Glutamatergic neuron (in vitro differentiated cells): ENCODE measurements at regions not wholly inside any gene's neighbourhood (a gene's known extent, or its start where the extent isn't known, plus 50 kb on each side); places are given as distances from the start of the nearest gene placed in this dataset.

Source experiments
- DNase-seq: peaks from one replicate; pipeline ENCODE4 v3.0.0; 2022
- H3K27ac Mint-ChIP-seq: one replicate; pipeline ENCODE4 v1.8.0; 2020; ENCODE audit warnings: mild to moderate bottlenecking, mixed read lengths, inconsistent platforms; ENCODE audit not compliant: unreplicated experiment
- H3K27me3 Mint-ChIP-seq: one replicate; pipeline ENCODE4 v1.8.0; 2020; ENCODE audit warnings: mild to moderate bottlenecking, moderate library complexity, mixed read lengths, inconsistent platforms; ENCODE audit not compliant: unreplicated experiment
- H3K36me3 Mint-ChIP-seq: one replicate; pipeline ENCODE4 v1.8.0; 2020; ENCODE audit warnings: mild to moderate bottlenecking, mixed read lengths, inconsistent platforms; ENCODE audit not compliant: unreplicated experiment
- H3K4me1 Mint-ChIP-seq: one replicate; pipeline ENCODE4 v1.8.0; 2020; ENCODE audit warnings: mild to moderate bottlenecking, low read depth, mixed read lengths, inconsistent platforms; ENCODE audit not compliant: unreplicated experiment
- H3K4me3 Mint-ChIP-seq: one replicate; pipeline ENCODE4 v1.8.0; 2020; ENCODE audit warnings: mild to moderate bottlenecking, mixed read lengths, inconsistent platforms; ENCODE audit not compliant: unreplicated experiment
- H3K9me3 Mint-ChIP-seq: one replicate; pipeline ENCODE4 v1.8.0; 2020; ENCODE audit warnings: mild to moderate bottlenecking, moderate library complexity, mixed read lengths, inconsistent platforms; ENCODE audit not compliant: unreplicated experiment
- CTCF ChIP-seq: fragments of 200-600 bp; sonication (generic); IDR thresholded peaks from one replicate; pipeline ENCODE4 v1.5.0; 2021; ENCODE audit not compliant: partially characterized antibody, unreplicated experiment

DNA sequence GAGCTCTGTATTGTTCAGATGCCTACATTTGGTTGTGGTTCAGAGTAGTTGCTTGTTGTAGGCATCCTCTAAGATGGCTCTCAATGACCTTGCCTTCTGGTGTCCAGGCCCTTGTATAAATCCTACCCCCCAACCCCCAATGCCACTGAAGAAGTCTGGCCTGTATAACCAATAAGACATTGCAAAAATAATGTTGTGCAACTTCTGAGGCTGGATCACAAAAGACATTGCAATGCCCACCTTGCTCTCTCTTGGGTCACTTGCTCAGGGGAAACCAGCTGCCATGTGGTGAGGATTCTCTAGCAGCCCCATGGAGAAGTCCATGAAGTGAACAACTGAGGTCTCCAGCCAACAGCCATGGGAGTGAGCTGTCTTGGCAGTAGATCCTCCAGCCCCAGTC, 234.0 kb upstream of the TBX3 start:
- Mint-ChIP-seq H3K36me3 (no peaks in the 10 kb centered on the region), H3K27me3 (peaks cover 2% of the 10 kb centered on the region), H3K9me3 (no peaks in the 10 kb centered on the region), H3K4me1 (no peaks in the 10 kb centered on the region), H3K27ac (no peak overlapping the region), H3K4me3 (no peak overlapping the region)
- TF ChIP-seq CTCF, result no peak
- DNase-seq, result no peak

GRCh38 chr12:114917307-114917706, 233.3 kb upstream of the TBX3 start:
- no peak for DNase-seq
- H3K4me3 Mint-ChIP-seq, result no peak overlapping the region
- H3K36me3 Mint-ChIP-seq, result no peaks in the 10 kb centered on the region
- no peaks in the 10 kb centered on the region for H3K4me1 Mint-ChIP-seq
- no peaks in the 10 kb centered on the region for H3K9me3 Mint-ChIP-seq
- no peak overlapping the region for H3K27ac Mint-ChIP-seq
- TF ChIP-seq CTCF, result no peak
- peaks cover 2% of the 10 kb centered on the region for H3K27me3 Mint-ChIP-seq

- no peak for TF ChIP-seq CTCF
- Mint-ChIP-seq H3K27me3 (peaks cover 2% of the 10 kb centered on the region), H3K27ac (no peak overlapping the region), H3K36me3 (no peaks in the 10 kb centered on the region), H3K4me1 (no peaks in the 10 kb centered on the region), H3K4me3 (no peak overlapping the region), H3K9me3 (no peaks in the 10 kb centered on the region)
- no peak for DNase-seq
Measured at GRCh38 chr12:114916541-114916940, 232.6 kb upstream of the TBX3 start.

GRCh38 chr12:114916124-114916523, 232.1 kb upstream of the TBX3 start:
- Mint-ChIP-seq H3K27me3 (peaks cover 2% of the 10 kb centered on the region), H3K4me3 (no peak overlapping the region), H3K27ac (no peak overlapping the region), H3K4me1 (no peaks in the 10 kb centered on the region), H3K9me3 (no peaks in the 10 kb centered on the region), H3K36me3 (no peaks in the 10 kb centered on the region)
- no peak for DNase-seq
- TF ChIP-seq CTCF, result no peak

DNA sequence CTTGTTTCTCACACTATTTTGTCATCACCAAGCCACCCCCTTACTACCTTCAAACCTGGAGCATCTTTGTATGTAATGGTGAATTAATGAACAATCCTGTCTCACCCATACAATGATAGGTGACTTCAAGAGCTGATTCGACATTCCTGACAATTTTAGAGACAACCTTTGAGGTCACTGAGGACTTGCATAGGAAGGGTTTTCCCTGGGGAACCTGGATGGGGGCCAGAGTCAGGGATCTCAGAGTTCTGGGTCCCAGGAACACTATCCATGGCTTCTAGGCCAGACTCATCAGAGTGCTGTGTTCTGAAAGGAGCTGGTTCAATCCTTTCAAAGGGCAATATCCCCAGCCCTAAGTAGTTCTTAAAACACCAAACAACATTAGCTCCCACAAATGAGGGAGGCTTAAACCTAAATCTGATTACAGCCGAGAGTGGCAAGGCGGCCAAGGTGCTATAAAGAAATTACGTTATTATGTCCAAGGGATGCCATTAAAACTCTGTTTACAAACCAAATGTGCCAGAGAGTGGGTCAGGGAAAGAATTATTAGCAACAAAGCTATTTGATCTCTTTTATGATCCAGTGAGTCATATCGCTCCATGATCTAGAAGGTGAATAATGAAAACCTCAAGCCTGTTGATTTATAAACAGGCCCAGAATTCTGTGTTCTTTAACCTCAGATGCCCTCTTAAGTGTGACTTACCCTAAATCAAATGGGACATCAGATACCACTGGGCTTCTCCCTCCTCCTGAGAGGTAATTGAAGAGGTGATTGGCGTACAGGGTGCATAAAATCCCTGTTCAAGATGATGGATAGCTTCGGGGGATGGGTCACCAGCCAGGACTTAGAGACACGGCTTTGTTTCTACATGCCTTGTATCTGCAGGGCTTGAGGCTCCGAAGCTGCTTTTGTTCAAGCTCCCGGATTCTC, 230.2 kb upstream of the TBX3 start:
- Mint-ChIP-seq H3K36me3 (no peaks in the 10 kb centered on the region), H3K9me3 (no peaks in the 10 kb centered on the region), H3K4me1 (no peaks in the 10 kb centered on the region), H3K4me3 (no peak overlapping the region), H3K27me3 (peaks cover 2% of the 10 kb centered on the region), H3K27ac (no peak overlapping the region)
- DNase-seq, result no peak
- TF ChIP-seq CTCF, result no peak
